ENCODE measurements at regions not wholly inside any gene's neighbourhood (a gene's known extent, or its start where the extent isn't known, plus 50 kb on each side); places are given as distances from the start of the nearest gene placed in this dataset.

DNA sequence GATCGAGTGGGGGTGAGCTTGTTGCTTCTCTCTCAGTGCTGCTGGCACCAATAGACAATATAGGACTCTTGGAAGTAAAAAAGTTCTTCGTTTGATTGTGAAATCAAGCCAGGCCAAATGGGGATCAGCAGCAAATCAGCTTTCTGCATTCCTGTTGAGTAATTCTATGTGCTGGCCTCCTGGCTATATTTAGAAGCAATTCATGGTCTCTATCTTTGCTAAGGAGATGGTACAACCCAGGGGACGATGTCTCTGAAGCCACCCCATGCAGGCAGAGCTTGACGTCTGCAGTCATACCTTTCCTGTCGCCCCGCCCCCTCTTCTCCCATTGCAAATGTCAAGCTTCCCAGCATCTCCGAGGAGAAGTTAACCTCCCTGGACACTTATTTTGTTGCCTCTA, 199.1 kb downstream of the SCP2D1 start:
- TF ChIP-seq, protein P1, sequence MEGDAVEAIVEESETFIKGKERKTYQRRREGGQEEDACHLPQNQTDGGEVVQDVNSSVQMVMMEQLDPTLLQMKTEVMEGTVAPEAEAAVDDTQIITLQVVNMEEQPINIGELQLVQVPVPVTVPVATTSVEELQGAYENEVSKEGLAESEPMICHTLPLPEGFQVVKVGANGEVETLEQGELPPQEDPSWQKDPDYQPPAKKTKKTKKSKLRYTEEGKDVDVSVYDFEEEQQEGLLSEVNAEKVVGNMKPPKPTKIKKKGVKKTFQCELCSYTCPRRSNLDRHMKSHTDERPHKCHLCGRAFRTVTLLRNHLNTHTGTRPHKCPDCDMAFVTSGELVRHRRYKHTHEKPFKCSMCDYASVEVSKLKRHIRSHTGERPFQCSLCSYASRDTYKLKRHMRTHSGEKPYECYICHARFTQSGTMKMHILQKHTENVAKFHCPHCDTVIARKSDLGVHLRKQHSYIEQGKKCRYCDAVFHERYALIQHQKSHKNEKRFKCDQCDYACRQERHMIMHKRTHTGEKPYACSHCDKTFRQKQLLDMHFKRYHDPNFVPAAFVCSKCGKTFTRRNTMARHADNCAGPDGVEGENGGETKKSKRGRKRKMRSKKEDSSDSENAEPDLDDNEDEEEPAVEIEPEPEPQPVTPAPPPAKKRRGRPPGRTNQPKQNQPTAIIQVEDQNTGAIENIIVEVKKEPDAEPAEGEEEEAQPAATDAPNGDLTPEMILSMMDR (IDR thresholded peaks at IDR 0.05) = no peak
- TF ChIP-seq NFE2L1 (CRISPR knock-in tag; IDR thresholded peaks at IDR 0.05) (no peak), NFYB (CRISPR knock-in tag; conservative IDR thresholded peaks at IDR 0.05; ENCODE audit: low read depth) (no peak)

Measured in WTC11 (cell line).